Keratinocyte (primary cell): ENCODE measurements at regions not wholly inside any gene's neighbourhood (a gene's known extent, or its start where the extent isn't known, plus 50 kb on each side); places are given as distances from the start of the nearest gene placed in this dataset.

Experiments used
- DNase-seq: peaks from one replicate; pipeline ENCODE4 v3.0.0-alpha.2; 2011; ENCODE audit warnings: low read depth, missing footprints, low spot score
- FAIRE-seq: peaks from 2 replicates; lab custom pipeline; 2011; peaks lifted over from hg19 to GRCh38; lab: Jason Lieb, UNC
- H2AFZ ChIP-seq: 2 replicates; pipeline ENCODE4 v1.6.0; 2012; ENCODE audit warnings: low read length, control low read depth, inconsistent platforms; ENCODE audit not compliant: control insufficient read depth
- H3K27ac ChIP-seq: 2 replicates; pipeline ENCODE4 v1.5.1; 2011; ENCODE audit warnings: low read length; ENCODE audit not compliant: control insufficient read depth, insufficient read depth
- H3K27me3 ChIP-seq: 3 replicates; pipeline ENCODE4 v1.6.0; 2011; ENCODE audit warnings: low read length; ENCODE audit not compliant: control insufficient read depth, insufficient read depth; ENCODE audit errors: extremely low read depth
- H3K36me3 ChIP-seq, 2 experiments: 2 replicates in 1 of 2; 3 replicates in 1 of 2; pipeline ENCODE4 v1.5.1; 2011; ENCODE audit warnings: low read length in 2 of 2, mild to moderate bottlenecking in 1 of 2; ENCODE audit not compliant: control insufficient read depth in 2 of 2, insufficient read depth in 2 of 2; ENCODE audit errors: extremely low read depth in 1 of 2
- H3K4me1 ChIP-seq: 3 replicates; pipeline ENCODE4 v1.5.1; 2011; ENCODE audit warnings: low read length; ENCODE audit not compliant: control insufficient read depth, insufficient read depth; ENCODE audit errors: extremely low read depth
- H3K4me2 ChIP-seq: 3 replicates; pipeline ENCODE4 v1.6.0; 2011; ENCODE audit warnings: low read depth, low read length; ENCODE audit not compliant: control insufficient read depth, insufficient read depth; ENCODE audit errors: extremely low read depth
- H3K4me3 ChIP-seq, 3 experiments: fragments of 200-600 bp in 1 of 3; sonication (generic) in 1 of 3; 2 replicates in 2 of 3; 3 replicates in 1 of 3; pipeline ENCODE4 v1.5.1; 2011 to 2016; ENCODE audit warnings: low read length in 3 of 3, mild to moderate bottlenecking in 3 of 3, control low read depth in 2 of 3, inconsistent platforms in 1 of 3, low read depth in 1 of 3, mixed read lengths in 1 of 3, mixed run types in 1 of 3, moderate library complexity in 1 of 3; ENCODE audit not compliant: control insufficient read depth in 2 of 3, insufficient read depth in 2 of 3; ENCODE audit errors: extremely low read depth in 1 of 3
- H3K79me2 ChIP-seq: 2 replicates; pipeline ENCODE4 v1.6.0; 2012; ENCODE audit warnings: low read length; ENCODE audit not compliant: control insufficient read depth, insufficient read depth
- H3K9ac ChIP-seq: 3 replicates; pipeline ENCODE4 v1.6.0; 2011; ENCODE audit warnings: low read length; ENCODE audit not compliant: control insufficient read depth, insufficient read depth; ENCODE audit errors: extremely low read depth
- H3K9me1 ChIP-seq: 3 replicates; pipeline ENCODE4 v1.6.0; 2011; ENCODE audit warnings: low read length; ENCODE audit not compliant: control insufficient read depth, insufficient read depth; ENCODE audit errors: extremely low read depth
- H3K9me3 ChIP-seq: 2 replicates; pipeline ENCODE4 v1.5.1; 2012; ENCODE audit warnings: low read depth, low read length; ENCODE audit not compliant: control insufficient read depth
- H4K20me1 ChIP-seq: 3 replicates; pipeline ENCODE4 v1.6.0; 2011; ENCODE audit warnings: low read length; ENCODE audit not compliant: control insufficient read depth, insufficient read depth; ENCODE audit errors: extremely low read depth
- EZH2 ChIP-seq: IDR thresholded peaks from one replicate; pipeline ENCODE4 v1.6.1; 2012; ENCODE audit warnings: inconsistent platforms, mild to moderate bottlenecking, low read length, moderate library complexity
- dilution Hi-C: fragments of 300-500 bp; cut with MboI; formaldehyde crosslinking; loops from one replicate; pipeline ENCODE4 v1.7.0; 2020; ENCODE audit warnings: low sequenced_read_pairs; ENCODE audit not compliant: extremely low pct_ligation_motif_present
- TF ChIP-seq, protein P1 (sequence below), 3 experiments: IDR thresholded peaks in 1 of 3; conservative IDR thresholded peaks in 1 of 3; optimal IDR thresholded peaks in 1 of 3; 2 replicates in 2 of 3; 3 replicates in 1 of 3; pipeline versions ENCODE3 to v1.5.1; 2011; ENCODE audit warnings: low read length in 3 of 3, mild to moderate bottlenecking in 3 of 3, moderate library complexity in 2 of 3, control low read depth in 1 of 3, inconsistent platforms in 1 of 3; ENCODE audit not compliant: insufficient read depth in 2 of 3; ENCODE audit errors: extremely low read depth in 1 of 3

- DNase-seq (no peak), FAIRE-seq (no peak)
- no peaks in the 10 kb centered on the region for H4K20me1 ChIP-seq
- H3K79me2 ChIP-seq = no peaks in the 10 kb centered on the region
- H3K4me3 ChIP-seq = no peak overlapping the region
- no peak overlapping the region for H3K9ac ChIP-seq
- H3K27me3 ChIP-seq = no peaks in the 10 kb centered on the region
- no peak overlapping the region for H3K4me2 ChIP-seq
- no peak overlapping the region for H3K27ac ChIP-seq
- no peaks in the 10 kb centered on the region for H3K9me3 ChIP-seq
- no peaks in the 10 kb centered on the region for H3K9me1 ChIP-seq
- dilution Hi-C loops = no loop called here
- no peaks in the 10 kb centered on the region for H3K36me3 ChIP-seq
- no peak overlapping the region for H2AFZ ChIP-seq
- TF ChIP-seq, protein P1, sequence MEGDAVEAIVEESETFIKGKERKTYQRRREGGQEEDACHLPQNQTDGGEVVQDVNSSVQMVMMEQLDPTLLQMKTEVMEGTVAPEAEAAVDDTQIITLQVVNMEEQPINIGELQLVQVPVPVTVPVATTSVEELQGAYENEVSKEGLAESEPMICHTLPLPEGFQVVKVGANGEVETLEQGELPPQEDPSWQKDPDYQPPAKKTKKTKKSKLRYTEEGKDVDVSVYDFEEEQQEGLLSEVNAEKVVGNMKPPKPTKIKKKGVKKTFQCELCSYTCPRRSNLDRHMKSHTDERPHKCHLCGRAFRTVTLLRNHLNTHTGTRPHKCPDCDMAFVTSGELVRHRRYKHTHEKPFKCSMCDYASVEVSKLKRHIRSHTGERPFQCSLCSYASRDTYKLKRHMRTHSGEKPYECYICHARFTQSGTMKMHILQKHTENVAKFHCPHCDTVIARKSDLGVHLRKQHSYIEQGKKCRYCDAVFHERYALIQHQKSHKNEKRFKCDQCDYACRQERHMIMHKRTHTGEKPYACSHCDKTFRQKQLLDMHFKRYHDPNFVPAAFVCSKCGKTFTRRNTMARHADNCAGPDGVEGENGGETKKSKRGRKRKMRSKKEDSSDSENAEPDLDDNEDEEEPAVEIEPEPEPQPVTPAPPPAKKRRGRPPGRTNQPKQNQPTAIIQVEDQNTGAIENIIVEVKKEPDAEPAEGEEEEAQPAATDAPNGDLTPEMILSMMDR (optimal IDR thresholded peaks at IDR 0.05 in 1 of 3, IDR thresholded peaks at IDR 0.05 in 1 of 3, conservative IDR thresholded peaks at IDR 0.05 in 1 of 3; ENCODE audit: extremely low read depth in 1 of 3, insufficient read depth in 2 of 3, low read length in 3 of 3) = no peak
- TF ChIP-seq EZH2 = no peak
- H3K4me1 ChIP-seq = no peaks in the 10 kb centered on the region
Measured at GRCh38 chr2:146227152-146228019, 1617.4 kb upstream of the ACVR2A start.

DNA sequence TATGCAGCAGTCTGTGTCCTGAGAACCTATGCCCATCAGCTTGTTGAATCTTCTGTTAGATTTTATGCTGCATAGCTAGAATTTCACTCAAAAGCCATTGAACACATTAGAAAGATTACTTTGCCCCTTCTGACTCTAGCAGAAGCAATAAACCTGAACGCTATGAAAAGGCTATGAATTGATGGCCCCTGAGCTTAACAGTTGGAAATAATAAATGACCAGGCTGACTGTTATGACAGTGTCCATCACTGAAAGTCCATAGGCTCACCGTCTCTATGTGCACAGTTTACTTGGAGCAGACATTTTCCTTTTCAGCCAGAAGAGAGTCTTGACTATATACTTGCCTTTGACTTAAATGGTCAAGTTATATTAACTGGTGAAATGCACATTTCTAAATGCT lies 1618.8 kb upstream of the ACVR2A start:
- dilution Hi-C loops = no loop called here
- H3K27ac ChIP-seq = no peak overlapping the region
- no peaks in the 10 kb centered on the region for H3K36me3 ChIP-seq
- H3K9me1 ChIP-seq = no peaks in the 10 kb centered on the region
- no peak overlapping the region for H3K4me3 ChIP-seq
- H3K79me2 ChIP-seq = no peaks in the 10 kb centered on the region
- no peaks in the 10 kb centered on the region for H4K20me1 ChIP-seq
- H3K4me1 ChIP-seq = no peaks in the 10 kb centered on the region
- H3K4me2 ChIP-seq = no peak overlapping the region
- FAIRE-seq (no peak), DNase-seq (no peak)
- no peak overlapping the region for H2AFZ ChIP-seq
- TF ChIP-seq, protein P1 (optimal IDR thresholded peaks at IDR 0.05 in 1 of 3, IDR thresholded peaks at IDR 0.05 in 1 of 3, conservative IDR thresholded peaks at IDR 0.05 in 1 of 3; ENCODE audit: extremely low read depth in 1 of 3, insufficient read depth in 2 of 3, low read length in 3 of 3) = no peak
- no peak for TF ChIP-seq EZH2
- H3K27me3 ChIP-seq = no peaks in the 10 kb centered on the region
- no peak overlapping the region for H3K9ac ChIP-seq
- H3K9me3 ChIP-seq = no peaks in the 10 kb centered on the region
